DOHH2 (cell line): ENCODE measurements at regions not wholly inside any gene's neighbourhood (a gene's known extent, or its start where the extent isn't known, plus 50 kb on each side); places are given as distances from the start of the nearest gene placed in this dataset.

ENCODE experiments used
- H3F3A ChIP-seq: fragments of 200-600 bp; sonication (generic), shearing (Covaris generic); 2 replicates; pipeline ENCODE4 v1.6.0; 2016; ENCODE audit warnings: antibody characterized with exemption, mild to moderate bottlenecking; ENCODE audit not compliant: control insufficient read depth, insufficient read depth
- H3K27ac ChIP-seq: fragments of 200-600 bp; sonication (generic); 2 replicates; pipeline ENCODE4 v1.5.1; 2014; ENCODE audit warnings: low read depth, mild to moderate bottlenecking, low read length, moderate library complexity
- H3K27me3 ChIP-seq: fragments of 200-600 bp; sonication (generic); 2 replicates; pipeline ENCODE4 v1.6.1; 2014; ENCODE audit warnings: mild to moderate bottlenecking, low read length, mixed read lengths; ENCODE audit not compliant: control insufficient read depth
- H3K36me3 ChIP-seq: fragments of 200-600 bp; sonication (generic); 2 replicates; pipeline ENCODE4 v1.6.1; 2014; ENCODE audit warnings: mild to moderate bottlenecking, low read length, moderate library complexity, mixed read lengths; ENCODE audit not compliant: control insufficient read depth
- H3K4me1 ChIP-seq: fragments of 200-600 bp; sonication (generic); 2 replicates; pipeline ENCODE4 v1.6.1; 2014; ENCODE audit warnings: mild to moderate bottlenecking, low read length, mixed read lengths; ENCODE audit not compliant: control insufficient read depth
- H3K4me2 ChIP-seq: fragments of 200-600 bp; sonication (generic); 2 replicates; pipeline ENCODE4 v1.6.0; 2014; ENCODE audit warnings: mild to moderate bottlenecking, low read length, moderate library complexity
- H3K4me3 ChIP-seq: fragments of 200-600 bp; sonication (generic); 2 replicates; pipeline ENCODE4 v1.5.1; 2014; ENCODE audit warnings: mild to moderate bottlenecking, low read length, mixed read lengths
- H3K79me2 ChIP-seq: fragments of 200-600 bp; sonication (generic); 2 replicates; pipeline ENCODE4 v1.6.1; 2014; ENCODE audit warnings: mild to moderate bottlenecking, low read length, mixed read lengths; ENCODE audit not compliant: control insufficient read depth
- H3K9me2 ChIP-seq: fragments of 200-600 bp; sonication (generic); replicated peaks from 2 replicates; pipeline ENCODE4 v1.6.1; 2014; ENCODE audit warnings: mild to moderate bottlenecking, low read length, mixed read lengths; ENCODE audit not compliant: control insufficient read depth
- H3K9me3 ChIP-seq: fragments of 200-600 bp; sonication (generic); 2 replicates; pipeline ENCODE4 v1.6.1; 2014; ENCODE audit warnings: antibody characterized with exemption, low read length, mixed read lengths; ENCODE audit not compliant: control insufficient read depth, insufficient read depth
- H4K20me1 ChIP-seq: fragments of 200-600 bp; sonication (generic); 2 replicates; pipeline ENCODE4 v1.6.0; 2014; ENCODE audit warnings: low read depth, mild to moderate bottlenecking, antibody characterized with exemption, low read length, moderate library complexity; ENCODE audit not compliant: control insufficient read depth, insufficient read depth
- EZH2phosphoT487 ChIP-seq: fragments of 200-600 bp; sonication (generic); IDR thresholded peaks from 2 replicates; pipeline ENCODE4 v1.6.1; 2017; ENCODE audit warnings: borderline replicate concordance, mild to moderate bottlenecking, antibody characterized with exemption, low read length, moderate library complexity, mixed read lengths
- TF ChIP-seq, protein P1 (sequence below): fragments of 200-600 bp; sonication (generic); IDR thresholded peaks from one replicate; pipeline ENCODE4 v1.5.1; 2014; ENCODE audit warnings: antibody characterized with exemption, mild to moderate bottlenecking, low read depth, low read length; ENCODE audit not compliant: poor library complexity, severe bottlenecking

DNA sequence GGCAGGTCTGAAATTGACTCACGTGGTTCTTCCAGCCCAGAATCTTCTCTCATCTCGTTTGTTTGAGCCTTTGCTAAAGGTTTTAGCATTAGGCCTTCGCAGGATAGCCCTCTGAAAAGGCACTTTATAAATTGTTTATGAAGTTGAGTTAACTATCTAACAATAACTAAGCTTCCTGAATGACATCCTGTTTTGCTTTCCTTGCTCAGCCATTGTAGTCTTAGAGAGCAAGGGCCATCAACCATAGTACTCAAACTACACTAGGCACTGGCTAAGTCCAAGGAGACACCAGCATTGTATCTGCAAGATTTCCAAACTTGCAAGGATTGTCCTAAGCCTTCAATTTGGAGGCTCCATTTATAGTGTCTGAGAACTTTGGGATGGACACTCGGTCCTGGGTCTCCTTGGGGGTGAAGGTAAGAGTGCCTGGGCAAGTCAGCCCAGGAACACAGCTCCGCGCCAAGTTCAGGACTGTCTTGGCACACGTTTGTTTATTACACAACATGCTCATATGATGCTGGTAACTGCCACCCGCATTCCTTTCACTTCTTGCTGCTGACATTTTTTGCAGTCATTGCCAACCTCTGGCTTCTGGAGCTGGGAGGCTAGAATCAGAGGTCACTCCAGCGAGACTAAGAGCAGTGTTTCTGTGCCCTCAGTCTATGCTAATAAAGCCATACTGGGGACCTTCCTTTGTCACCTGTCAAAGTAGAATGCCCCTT lies 151.1 kb downstream of the ESM1 start:
- Histone ChIP-seq H3K4me3 (no peak overlapping the region), H3K9me2 (no peaks in the 10 kb centered on the region), H3K27me3 (peaks cover 10% of the 10 kb centered on the region; the same call in 1 of the 2 replicates), H3K79me2 (no peaks in the 10 kb centered on the region), H3K9me3 (no peaks in the 10 kb centered on the region), H3K4me2 (no peak overlapping the region), H3K27ac (no peak overlapping the region), H3F3A (no peaks in the 10 kb centered on the region), H4K20me1 (no peaks in the 10 kb centered on the region), H3K36me3 (no peaks in the 10 kb centered on the region), H3K4me1 (no peaks in the 10 kb centered on the region)
- no peak for TF ChIP-seq EZH2phosphoT487
- TF ChIP-seq, protein P1, sequence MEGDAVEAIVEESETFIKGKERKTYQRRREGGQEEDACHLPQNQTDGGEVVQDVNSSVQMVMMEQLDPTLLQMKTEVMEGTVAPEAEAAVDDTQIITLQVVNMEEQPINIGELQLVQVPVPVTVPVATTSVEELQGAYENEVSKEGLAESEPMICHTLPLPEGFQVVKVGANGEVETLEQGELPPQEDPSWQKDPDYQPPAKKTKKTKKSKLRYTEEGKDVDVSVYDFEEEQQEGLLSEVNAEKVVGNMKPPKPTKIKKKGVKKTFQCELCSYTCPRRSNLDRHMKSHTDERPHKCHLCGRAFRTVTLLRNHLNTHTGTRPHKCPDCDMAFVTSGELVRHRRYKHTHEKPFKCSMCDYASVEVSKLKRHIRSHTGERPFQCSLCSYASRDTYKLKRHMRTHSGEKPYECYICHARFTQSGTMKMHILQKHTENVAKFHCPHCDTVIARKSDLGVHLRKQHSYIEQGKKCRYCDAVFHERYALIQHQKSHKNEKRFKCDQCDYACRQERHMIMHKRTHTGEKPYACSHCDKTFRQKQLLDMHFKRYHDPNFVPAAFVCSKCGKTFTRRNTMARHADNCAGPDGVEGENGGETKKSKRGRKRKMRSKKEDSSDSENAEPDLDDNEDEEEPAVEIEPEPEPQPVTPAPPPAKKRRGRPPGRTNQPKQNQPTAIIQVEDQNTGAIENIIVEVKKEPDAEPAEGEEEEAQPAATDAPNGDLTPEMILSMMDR: no peak

- Histone ChIP-seq H3K4me3 (no peak overlapping the region), H3K9me2 (no peaks in the 10 kb centered on the region), H3K79me2 (no peaks in the 10 kb centered on the region), H3K27ac (no peak overlapping the region), H3K4me1 (no peaks in the 10 kb centered on the region), H3K4me2 (no peak overlapping the region), H4K20me1 (no peaks in the 10 kb centered on the region), H3K9me3 (no peaks in the 10 kb centered on the region), H3F3A (no peaks in the 10 kb centered on the region), H3K27me3 (peaks cover 10% of the 10 kb centered on the region; the same call in 1 of the 2 replicates), H3K36me3 (no peaks in the 10 kb centered on the region)
- TF ChIP-seq, protein P1: no peak
- TF ChIP-seq EZH2phosphoT487: no peak
These were observed 151.8 kb downstream of the ESM1 start for GRCh38 chr5:54833590-54833989.

- Histone ChIP-seq H3K27me3 (peaks cover 10% of the 10 kb centered on the region; the same call in 1 of the 2 replicates), H4K20me1 (no peaks in the 10 kb centered on the region), H3K4me3 (no peak overlapping the region), H3F3A (no peaks in the 10 kb centered on the region), H3K4me1 (no peaks in the 10 kb centered on the region), H3K79me2 (no peaks in the 10 kb centered on the region), H3K9me2 (no peaks in the 10 kb centered on the region), H3K27ac (no peak overlapping the region), H3K36me3 (no peaks in the 10 kb centered on the region), H3K4me2 (no peak overlapping the region), H3K9me3 (no peaks in the 10 kb centered on the region)
- TF ChIP-seq, protein P1: no peak
- TF ChIP-seq EZH2phosphoT487: no peak
These were observed 152.5 kb downstream of the ESM1 start for GRCh38 chr5:54832858-54833257.
